Nephron progenitor cell (in vitro differentiated cells): ENCODE measurements at regions not wholly inside any gene's neighbourhood (a gene's known extent, or its start where the extent isn't known, plus 50 kb on each side); places are given as distances from the start of the nearest gene placed in this dataset.
A peak's percentile ranks its signal among the peaks of the same experiment; 100 is the strongest.

Experiments used
- DNase-seq: peaks from one replicate; pipeline ENCODE4 v3.0.0; 2021
- H3K27ac Mint-ChIP-seq: 2 replicates; pipeline ENCODE4 v1.8.0; 2021; ENCODE audit warnings: mild to moderate bottlenecking, moderate library complexity, mixed read lengths
- H3K27me3 Mint-ChIP-seq: 2 replicates; pipeline ENCODE4 v1.8.0; 2021; ENCODE audit warnings: mild to moderate bottlenecking, low read depth, mixed read lengths; ENCODE audit not compliant: poor library complexity
- H3K36me3 Mint-ChIP-seq: 2 replicates; pipeline ENCODE4 v1.8.0; 2021; ENCODE audit warnings: low read depth, mixed read lengths
- H3K4me1 Mint-ChIP-seq: 2 replicates; pipeline ENCODE4 v1.8.0; 2021; ENCODE audit warnings: mixed read lengths
- H3K4me3 Mint-ChIP-seq: 2 replicates; pipeline ENCODE4 v1.8.0; 2021; ENCODE audit warnings: mild to moderate bottlenecking, moderate library complexity, mixed read lengths
- H3K9me3 Mint-ChIP-seq: 2 replicates; pipeline ENCODE4 v1.8.0; 2021; ENCODE audit warnings: mild to moderate bottlenecking, moderate library complexity, mixed read lengths
- TF ChIP-seq, protein P1 (sequence below): fragments of 200-600 bp; sonication (generic); IDR thresholded peaks from 2 replicates; pipeline ENCODE4 v1.5.0; 2021; ENCODE audit warnings: antibody characterized with exemption

DNA sequence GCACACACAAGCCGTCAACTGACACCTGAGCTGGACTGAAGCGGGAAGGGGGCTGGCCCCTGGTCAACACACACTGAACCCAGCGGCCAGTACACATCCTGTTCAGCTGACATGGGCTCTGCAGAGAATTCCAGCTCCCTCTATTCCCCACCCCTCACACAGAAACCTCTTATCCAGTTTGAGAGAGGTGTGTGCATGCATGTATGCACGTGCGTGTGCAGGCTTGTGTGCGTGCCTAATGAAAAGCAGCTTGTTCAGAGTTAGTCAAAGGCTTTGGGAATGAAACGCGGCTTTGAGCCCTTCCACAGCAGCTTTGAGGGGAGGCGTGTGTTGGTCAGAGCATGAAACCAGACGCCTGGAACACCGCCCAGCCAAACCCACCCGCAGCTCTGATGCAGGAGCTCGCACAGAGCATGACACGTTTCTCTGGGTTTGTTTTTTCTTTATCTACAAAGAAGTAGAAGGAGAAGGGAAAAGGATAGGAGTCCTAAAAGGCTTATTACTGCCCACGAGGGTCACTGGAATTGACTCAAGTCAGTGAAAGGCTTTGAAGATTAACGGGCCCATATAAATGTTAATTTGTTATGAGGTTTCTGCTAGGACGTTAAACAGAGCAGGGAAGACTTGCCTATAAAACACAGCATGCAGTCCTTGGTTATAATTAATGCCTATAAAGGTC lies 184.2 kb downstream of the ETS2 start:
- peaks cover 12% of the 10 kb centered on the region for H3K27me3 Mint-ChIP-seq
- peaks cover 93% of the 10 kb centered on the region for H3K4me1 Mint-ChIP-seq
- TF ChIP-seq, protein P1, sequence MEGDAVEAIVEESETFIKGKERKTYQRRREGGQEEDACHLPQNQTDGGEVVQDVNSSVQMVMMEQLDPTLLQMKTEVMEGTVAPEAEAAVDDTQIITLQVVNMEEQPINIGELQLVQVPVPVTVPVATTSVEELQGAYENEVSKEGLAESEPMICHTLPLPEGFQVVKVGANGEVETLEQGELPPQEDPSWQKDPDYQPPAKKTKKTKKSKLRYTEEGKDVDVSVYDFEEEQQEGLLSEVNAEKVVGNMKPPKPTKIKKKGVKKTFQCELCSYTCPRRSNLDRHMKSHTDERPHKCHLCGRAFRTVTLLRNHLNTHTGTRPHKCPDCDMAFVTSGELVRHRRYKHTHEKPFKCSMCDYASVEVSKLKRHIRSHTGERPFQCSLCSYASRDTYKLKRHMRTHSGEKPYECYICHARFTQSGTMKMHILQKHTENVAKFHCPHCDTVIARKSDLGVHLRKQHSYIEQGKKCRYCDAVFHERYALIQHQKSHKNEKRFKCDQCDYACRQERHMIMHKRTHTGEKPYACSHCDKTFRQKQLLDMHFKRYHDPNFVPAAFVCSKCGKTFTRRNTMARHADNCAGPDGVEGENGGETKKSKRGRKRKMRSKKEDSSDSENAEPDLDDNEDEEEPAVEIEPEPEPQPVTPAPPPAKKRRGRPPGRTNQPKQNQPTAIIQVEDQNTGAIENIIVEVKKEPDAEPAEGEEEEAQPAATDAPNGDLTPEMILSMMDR: no peak
- H3K4me3 Mint-ChIP-seq: peak overlapping the region; percentile 66
- H3K9me3 Mint-ChIP-seq: no peaks in the 10 kb centered on the region
- H3K36me3 Mint-ChIP-seq: no peaks in the 10 kb centered on the region
- peak overlapping the region; percentile 95 for H3K27ac Mint-ChIP-seq
- DNase-seq: peak; percentile 64

DNA sequence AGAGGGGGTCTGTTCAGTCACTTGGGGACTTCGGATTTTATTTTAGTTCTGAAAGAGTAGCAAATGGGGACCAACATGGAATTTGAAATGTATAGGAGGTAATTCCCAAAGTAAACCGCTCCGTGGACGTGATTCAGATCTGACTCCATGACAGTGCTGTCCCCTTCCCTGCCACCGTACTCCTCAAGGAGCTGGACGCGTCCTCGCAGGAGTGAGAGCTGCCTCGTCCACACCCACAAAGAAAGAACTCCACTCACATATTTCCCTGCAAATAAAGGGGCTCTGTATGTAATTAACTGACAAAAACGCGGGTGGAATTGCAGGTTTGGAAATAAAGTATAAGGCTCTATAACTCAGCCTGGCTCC lies 183.6 kb downstream of the ETS2 start:
- no peaks in the 10 kb centered on the region for H3K36me3 Mint-ChIP-seq
- DNase-seq: no peak
- peak overlapping the region; percentile 66 for H3K4me3 Mint-ChIP-seq
- peaks cover 93% of the 10 kb centered on the region for H3K4me1 Mint-ChIP-seq
- TF ChIP-seq, protein P1: no peak
- peak overlapping the region; percentile 95 for H3K27ac Mint-ChIP-seq
- H3K27me3 Mint-ChIP-seq: peaks cover 12% of the 10 kb centered on the region
- no peaks in the 10 kb centered on the region for H3K9me3 Mint-ChIP-seq

DNA sequence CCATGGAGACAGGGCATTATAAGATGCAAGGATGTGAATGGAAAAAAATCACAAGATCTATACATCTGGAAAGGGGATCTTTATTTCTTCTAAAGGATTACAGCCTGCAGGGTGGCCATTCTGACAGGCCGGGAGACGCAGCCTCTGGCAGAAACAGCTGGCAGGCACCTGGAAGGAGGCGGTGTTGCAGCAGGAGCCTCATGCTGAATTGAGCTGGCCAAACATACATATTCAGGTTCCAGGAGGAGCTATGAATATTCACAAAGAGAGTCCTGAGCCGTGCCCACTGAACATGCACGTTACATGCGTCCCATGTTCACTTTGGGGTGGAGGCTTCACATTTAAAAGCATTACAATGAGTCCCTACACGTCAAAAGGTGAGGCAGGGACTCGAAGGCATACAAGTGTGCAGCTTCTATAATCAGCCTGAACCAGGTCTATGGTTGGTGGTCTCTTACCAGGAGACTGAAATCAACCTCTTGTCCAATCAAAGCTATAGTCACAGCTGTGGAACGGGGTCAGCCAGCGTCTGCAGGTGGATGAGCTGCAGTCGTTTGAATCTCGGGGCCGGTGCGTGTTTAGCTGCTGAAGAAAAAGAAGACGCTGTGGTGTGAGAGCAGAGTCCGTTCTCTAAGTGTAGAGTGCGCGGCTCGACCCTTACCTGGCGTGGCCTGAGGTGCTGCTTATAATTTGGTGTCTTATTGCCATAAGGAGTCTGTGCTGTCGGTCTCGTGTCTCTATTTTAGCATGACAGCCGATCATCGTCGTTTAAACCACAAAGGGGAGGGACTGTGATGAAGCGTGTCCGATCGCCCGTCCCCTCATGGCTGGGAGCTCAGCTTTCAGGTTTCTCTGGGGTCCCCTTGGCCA lies 183.0 kb downstream of the ETS2 start:
- Mint-ChIP-seq H3K4me3 (peak overlapping the region; percentile 66), H3K36me3 (no peaks in the 10 kb centered on the region), H3K9me3 (no peaks in the 10 kb centered on the region), H3K4me1 (peaks cover 97% of the 10 kb centered on the region), H3K27ac (peak overlapping the region; percentile 95), H3K27me3 (peaks cover 11% of the 10 kb centered on the region)
- TF ChIP-seq, protein P1: no peak
- DNase-seq: no peak

DNA sequence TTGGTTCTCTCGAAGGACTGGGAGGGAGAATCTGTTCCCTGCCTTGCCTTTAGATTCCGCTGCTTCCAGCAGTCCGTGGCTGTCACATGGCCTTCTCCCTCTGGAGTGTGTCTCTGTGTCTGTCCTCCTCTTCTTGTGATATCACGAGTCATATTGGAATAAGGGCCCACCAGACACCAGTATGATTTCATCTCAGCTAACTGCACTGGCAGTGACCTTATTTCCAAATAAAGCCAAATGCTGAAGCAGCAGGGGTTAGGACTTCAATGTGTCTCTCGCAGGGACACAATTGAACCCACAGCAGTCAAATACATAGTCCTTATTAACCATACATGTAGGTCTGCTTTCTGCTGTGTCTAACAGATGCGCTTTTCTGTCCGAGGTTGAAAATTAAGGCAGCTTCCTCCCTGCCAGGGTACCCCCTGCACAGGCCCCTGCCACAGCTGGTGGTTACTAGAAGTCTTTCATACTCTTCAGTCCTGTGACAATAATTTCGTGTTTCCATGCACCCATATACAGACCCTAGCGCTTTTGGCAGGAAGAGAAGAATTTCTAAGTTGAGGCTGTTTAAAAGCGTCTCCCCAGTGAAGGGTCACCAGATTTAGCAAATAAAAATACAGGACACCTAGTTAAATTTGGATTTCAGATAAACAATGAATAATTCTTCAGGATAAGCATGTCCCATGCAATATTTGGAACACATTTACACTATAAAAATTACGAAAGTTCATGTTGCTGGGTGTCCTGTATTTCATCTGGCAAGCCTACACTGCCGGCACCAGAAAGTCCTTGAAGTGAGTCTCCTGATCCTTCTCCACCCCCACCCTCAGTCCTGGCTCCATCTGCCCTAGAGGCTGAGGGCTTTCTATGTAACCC lies 182.1 kb downstream of the ETS2 start:
- Mint-ChIP-seq H3K27me3 (peaks cover 9% of the 10 kb centered on the region), H3K27ac (peak overlapping the region; percentile 15), H3K36me3 (no peaks in the 10 kb centered on the region), H3K4me1 (peaks cover 95% of the 10 kb centered on the region), H3K4me3 (peak overlapping the region; percentile 43), H3K9me3 (no peaks in the 10 kb centered on the region)
- DNase-seq: no peak
- TF ChIP-seq, protein P1: no peak

DNA sequence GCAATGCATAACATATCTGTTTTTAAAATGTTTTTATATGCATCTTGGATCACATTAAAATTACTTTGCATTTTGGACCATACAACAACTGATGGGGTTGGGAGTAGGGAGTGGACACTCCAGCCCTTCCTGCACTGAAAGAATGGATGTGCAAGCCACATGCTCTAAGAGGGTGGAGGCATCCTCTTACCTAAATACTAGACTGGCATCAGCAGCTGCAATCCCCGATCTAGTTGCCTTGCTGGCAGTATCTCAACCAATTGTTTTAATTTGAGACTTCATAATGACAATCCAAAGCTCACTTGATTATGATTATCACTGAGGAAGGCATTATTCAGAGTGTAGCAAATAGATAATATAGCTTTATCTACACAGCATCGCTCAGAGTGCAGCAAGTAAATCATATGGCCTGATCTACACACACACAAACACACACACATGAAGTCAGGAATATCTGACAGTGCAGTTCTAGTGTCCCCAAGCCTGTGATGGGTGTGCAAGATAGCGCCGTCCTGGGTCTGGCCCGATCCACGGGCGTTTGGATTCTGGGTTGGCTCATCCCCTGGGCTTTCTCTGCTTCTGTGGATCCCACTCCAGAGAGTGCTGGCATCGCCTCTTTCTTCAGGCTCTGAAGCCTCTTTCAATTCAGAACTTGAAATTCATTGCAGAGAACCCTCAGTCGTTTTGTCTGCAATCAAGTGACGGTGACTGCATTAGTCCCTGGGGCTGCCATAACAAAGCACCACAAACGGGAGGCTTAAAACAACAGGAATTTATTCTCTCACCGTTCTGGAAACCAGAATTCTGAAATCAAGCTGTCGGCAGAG lies 181.3 kb downstream of the ETS2 start:
- Mint-ChIP-seq H3K36me3 (no peaks in the 10 kb centered on the region), H3K4me3 (no peak overlapping the region), H3K27ac (peak overlapping the region; percentile 15), H3K4me1 (peaks cover 91% of the 10 kb centered on the region), H3K27me3 (peaks cover 9% of the 10 kb centered on the region), H3K9me3 (no peaks in the 10 kb centered on the region)
- TF ChIP-seq, protein P1: no peak
- no peak for DNase-seq
